Nephron progenitor cell (in vitro differentiated cells): ENCODE measurements at regions not wholly inside any gene's neighbourhood (a gene's known extent, or its start where the extent isn't known, plus 50 kb on each side); places are given as distances from the start of the nearest gene placed in this dataset.
"Not testable (repeated sequence)": the region's sequence is repeated elsewhere in the genome, so short reads cannot be mapped to it uniquely, and the experiment has no call there.

ENCODE experiments used
- DNase-seq: peaks from one replicate; pipeline ENCODE4 v3.0.0; 2021
- H3K27ac Mint-ChIP-seq: 2 replicates; pipeline ENCODE4 v1.8.0; 2021; ENCODE audit warnings: mild to moderate bottlenecking, moderate library complexity, mixed read lengths
- H3K27me3 Mint-ChIP-seq: 2 replicates; pipeline ENCODE4 v1.8.0; 2021; ENCODE audit warnings: mild to moderate bottlenecking, low read depth, mixed read lengths; ENCODE audit not compliant: poor library complexity
- H3K36me3 Mint-ChIP-seq: 2 replicates; pipeline ENCODE4 v1.8.0; 2021; ENCODE audit warnings: low read depth, mixed read lengths
- H3K4me1 Mint-ChIP-seq: 2 replicates; pipeline ENCODE4 v1.8.0; 2021; ENCODE audit warnings: mixed read lengths
- H3K4me3 Mint-ChIP-seq: 2 replicates; pipeline ENCODE4 v1.8.0; 2021; ENCODE audit warnings: mild to moderate bottlenecking, moderate library complexity, mixed read lengths
- H3K9me3 Mint-ChIP-seq: 2 replicates; pipeline ENCODE4 v1.8.0; 2021; ENCODE audit warnings: mild to moderate bottlenecking, moderate library complexity, mixed read lengths
- CTCF ChIP-seq: fragments of 200-600 bp; sonication (generic); IDR thresholded peaks from 2 replicates; pipeline ENCODE4 v1.5.0; 2021; ENCODE audit warnings: antibody characterized with exemption

GRCh38 chr3:21220944-21221343 is 530.1 kb downstream of the ZNF385D start:
- Mint-ChIP-seq H3K36me3 (no peaks in the 10 kb centered on the region), H3K4me3 (no peak overlapping the region), H3K9me3 (peaks cover 12% of the 10 kb centered on the region), H3K27ac (no peak overlapping the region), H3K4me1 (no peaks in the 10 kb centered on the region), H3K27me3 (no peaks in the 10 kb centered on the region)
- no peak for TF ChIP-seq CTCF
- no peak for DNase-seq

- TF ChIP-seq CTCF, result peak; percentile 17
- no peaks in the 10 kb centered on the region for H3K36me3 Mint-ChIP-seq
- peaks cover 34% of the 10 kb centered on the region for H3K9me3 Mint-ChIP-seq
- no peaks in the 10 kb centered on the region for H3K4me1 Mint-ChIP-seq
- no peak for DNase-seq
- H3K27me3 Mint-ChIP-seq, result no peaks in the 10 kb centered on the region
- H3K4me3 Mint-ChIP-seq, result no peak overlapping the region
- no peak overlapping the region for H3K27ac Mint-ChIP-seq
Measured at GRCh38 chr3:21216598-21216997, 534.4 kb downstream of the ZNF385D start.

- not testable (repeated sequence) for H3K36me3 Mint-ChIP-seq, H3K4me3 Mint-ChIP-seq, H3K4me1 Mint-ChIP-seq, H3K27ac Mint-ChIP-seq, H3K27me3 Mint-ChIP-seq, DNase-seq
- peaks cover 45% of the 10 kb centered on the region for H3K9me3 Mint-ChIP-seq
Measured at GRCh38 chr3:21204122-21204521, 546.9 kb downstream of the ZNF385D start.

- Mint-ChIP-seq H3K4me1 (no peaks in the 10 kb centered on the region), H3K9me3 (no peaks in the 10 kb centered on the region), H3K36me3 (no peaks in the 10 kb centered on the region), H3K27me3 (peaks cover 6% of the 10 kb centered on the region), H3K27ac (no peak overlapping the region), H3K4me3 (no peak overlapping the region)
- DNase-seq, result no peak
- no peak for TF ChIP-seq CTCF
Measured at GRCh38 chr3:21195203-21195602, 555.8 kb downstream of the ZNF385D start.

- H3K9me3 Mint-ChIP-seq, H3K4me3 Mint-ChIP-seq, DNase-seq, H3K27me3 Mint-ChIP-seq, H3K36me3 Mint-ChIP-seq, H3K4me1 Mint-ChIP-seq, H3K27ac Mint-ChIP-seq: not testable (repeated sequence)
Measured at GRCh38 chr3:21194036-21194435, 557.0 kb downstream of the ZNF385D start.

- no peak for DNase-seq
- peaks cover 4% of the 10 kb centered on the region for H3K27me3 Mint-ChIP-seq
- H3K4me1 Mint-ChIP-seq, result no peaks in the 10 kb centered on the region
- TF ChIP-seq CTCF, result no peak
- no peak overlapping the region for H3K27ac Mint-ChIP-seq
- no peaks in the 10 kb centered on the region for H3K36me3 Mint-ChIP-seq
- no peak overlapping the region for H3K4me3 Mint-ChIP-seq
- H3K9me3 Mint-ChIP-seq, result peaks cover 6% of the 10 kb centered on the region
Measured at GRCh38 chr3:21188459-21188858, 562.6 kb downstream of the ZNF385D start.

GRCh38 chr3:21185816-21186314 is 565.1 kb downstream of the ZNF385D start:
- no peak overlapping the region for H3K4me3 Mint-ChIP-seq
- no peaks in the 10 kb centered on the region for H3K36me3 Mint-ChIP-seq
- no peak for TF ChIP-seq CTCF
- no peaks in the 10 kb centered on the region for H3K4me1 Mint-ChIP-seq
- DNase-seq, result no peak
- peaks cover 4% of the 10 kb centered on the region for H3K27me3 Mint-ChIP-seq
- peaks cover 10% of the 10 kb centered on the region for H3K9me3 Mint-ChIP-seq
- H3K27ac Mint-ChIP-seq, result no peak overlapping the region
